Naive B cell (primary cell): ENCODE measurements at regions not wholly inside any gene's neighbourhood (a gene's known extent, or its start where the extent isn't known, plus 50 kb on each side); places are given as distances from the start of the nearest gene placed in this dataset.
A peak's percentile ranks its signal among the peaks of the same experiment; 100 is the strongest.

Experiments
- ATAC-seq, 2 donors: fragments of 150-1000 bp; cut with Tn5 transposase; 2 replicates each; pipeline ENCODE4 v1.10.0; 2021; ENCODE audit warnings: low read depth in 2 of 2, mild to moderate bottlenecking in 2 of 2, moderate library complexity in 2 of 2
- DNase-seq: peaks from one replicate; pipeline ENCODE4 v3.0.0; 2022
- H3K27ac Mint-ChIP-seq, 6 donors: one replicate each; pipeline ENCODE4 v1.8.0; 2020 to 2022; ENCODE audit warnings: mild to moderate bottlenecking in 6 of 6, mixed read lengths in 6 of 6, moderate library complexity in 5 of 6, inconsistent platforms in 2 of 6
- H3K27me3 Mint-ChIP-seq, 3 donors: one replicate each; pipeline ENCODE4 v1.8.0; 2021 to 2022; ENCODE audit warnings: mixed read lengths in 3 of 3, mild to moderate bottlenecking in 1 of 3
- H3K36me3 Mint-ChIP-seq, 2 donors: one replicate each; pipeline ENCODE4 v1.8.0; 2020 to 2022; ENCODE audit warnings: mixed read lengths in 2 of 2, inconsistent platforms in 1 of 2, mild to moderate bottlenecking in 1 of 2
- H3K4me1 Mint-ChIP-seq, 3 donors: one replicate each; pipeline ENCODE4 v1.8.0; 2020 to 2022; ENCODE audit warnings: mixed read lengths in 3 of 3, inconsistent platforms in 1 of 3, mild to moderate bottlenecking in 1 of 3, moderate library complexity in 1 of 3
- H3K4me3 Mint-ChIP-seq, 8 donors: one replicate each; pipeline ENCODE4 v1.8.0; 2020 to 2022; ENCODE audit warnings: mild to moderate bottlenecking in 8 of 8, mixed read lengths in 8 of 8, moderate library complexity in 8 of 8, inconsistent platforms in 2 of 8
- H3K9me3 Mint-ChIP-seq, 7 donors: one replicate each; pipeline ENCODE4 v1.8.0; 2020 to 2022; ENCODE audit warnings: mixed read lengths in 7 of 7, mild to moderate bottlenecking in 5 of 7, inconsistent platforms in 2 of 7, moderate library complexity in 1 of 7

DNA sequence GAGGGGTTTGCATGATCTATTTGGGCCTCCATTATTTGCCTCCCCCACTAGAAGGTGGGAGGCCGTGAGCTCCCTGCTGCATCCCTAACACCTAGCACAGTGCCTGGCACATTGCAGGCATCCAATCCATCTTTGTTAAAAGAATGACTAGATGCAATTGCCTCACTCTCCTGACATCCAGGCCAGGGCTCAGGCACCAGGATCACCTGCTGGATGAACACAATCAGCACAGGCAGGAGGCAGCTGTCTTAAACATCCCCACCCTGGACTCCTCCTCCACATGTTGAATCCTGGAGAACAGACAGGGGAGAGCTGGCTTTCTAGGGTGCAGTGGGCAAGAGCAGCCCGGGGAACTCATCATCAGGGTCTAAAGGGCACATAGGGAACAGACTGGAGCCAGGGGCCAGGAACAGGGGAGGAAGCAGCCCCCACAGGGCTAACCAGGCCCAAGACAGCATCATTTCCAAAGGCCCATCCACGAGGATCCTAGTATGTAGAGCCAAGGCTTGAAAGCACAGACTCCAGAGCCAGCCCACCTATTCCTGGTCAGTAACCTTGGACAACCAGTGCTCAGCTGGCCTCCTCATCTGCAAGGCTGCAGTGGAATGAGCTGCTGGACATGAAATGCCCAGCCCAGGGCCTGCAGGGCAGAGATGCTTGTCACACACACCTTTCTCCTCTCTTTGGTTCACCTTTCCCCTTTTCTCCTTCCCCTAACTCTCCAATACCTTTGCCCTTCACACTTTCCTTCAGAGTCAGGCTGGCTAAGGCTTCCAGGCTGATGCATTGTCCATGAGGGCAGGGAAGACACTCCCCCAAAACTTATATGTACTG lies 254.4 kb upstream of the TLE3 start:
- no peak for DNase-seq
- peaks cover 0 to 28% (median 18%) of the 10 kb centered on the region in 3 donors for H3K27me3 Mint-ChIP-seq
- H3K4me1 Mint-ChIP-seq: peaks cover 21 to 28% (median 22%) of the 10 kb centered on the region in 3 donors
- H3K4me3 Mint-ChIP-seq: no peak overlapping the region
- no peaks in the 10 kb centered on the region for H3K36me3 Mint-ChIP-seq
- no peak for ATAC-seq
- peak overlapping the region in 2 of 6 donors; percentile 29 for H3K27ac Mint-ChIP-seq
- peaks cover 0 to 2% (median 0%) of the 10 kb centered on the region in 7 donors for H3K9me3 Mint-ChIP-seq

DNA sequence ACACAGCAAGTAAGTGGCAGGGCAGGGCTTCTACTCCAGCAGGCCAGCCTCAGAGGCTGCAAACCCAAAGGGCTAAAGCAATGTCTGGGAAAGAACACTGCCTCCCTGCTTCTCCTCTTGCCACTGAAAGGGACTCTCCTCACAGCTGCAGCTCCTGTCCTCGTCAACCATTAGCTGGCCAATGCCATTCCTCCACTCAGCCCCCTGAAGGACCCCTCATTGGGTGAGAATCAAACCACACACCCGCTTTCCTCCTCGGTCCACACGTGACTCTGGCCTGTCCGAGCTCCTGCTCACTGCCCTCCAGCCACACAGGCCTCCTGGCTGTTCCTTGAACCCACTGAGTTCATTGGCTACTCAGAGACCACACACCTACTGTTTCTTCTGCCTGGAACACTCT lies 253.7 kb upstream of the TLE3 start:
- DNase-seq: no peak
- Mint-ChIP-seq H3K27me3 (peaks cover 0 to 28% (median 18%) of the 10 kb centered on the region in 3 donors), H3K27ac (no peak overlapping the region), H3K36me3 (no peaks in the 10 kb centered on the region), H3K4me3 (no peak overlapping the region), H3K9me3 (peaks cover 0 to 2% (median 0%) of the 10 kb centered on the region in 7 donors), H3K4me1 (peaks cover 21 to 28% (median 22%) of the 10 kb centered on the region in 3 donors)
- no peak for ATAC-seq

- H3K9me3 Mint-ChIP-seq: peaks cover 0 to 2% (median 0%) of the 10 kb centered on the region in 7 donors
- H3K4me1 Mint-ChIP-seq: peaks cover 12 to 23% (median 19%) of the 10 kb centered on the region in 3 donors
- H3K4me3 Mint-ChIP-seq: peak overlapping the region in 1 of 8 donors; percentile 50
- peaks cover 0 to 22% (median 19%) of the 10 kb centered on the region in 3 donors for H3K27me3 Mint-ChIP-seq
- no peaks in the 10 kb centered on the region for H3K36me3 Mint-ChIP-seq
- ATAC-seq: peak; percentile 38 to 41
- peak overlapping the region in 2 of 6 donors; percentile 3 to 66 for H3K27ac Mint-ChIP-seq
- no peak for DNase-seq
Observed at GRCh38 chr15:70348581-70349344, 251.0 kb upstream of the TLE3 start.

- no peak for ATAC-seq
- H3K4me3 Mint-ChIP-seq: no peak overlapping the region
- peaks cover 12 to 23% (median 19%) of the 10 kb centered on the region in 3 donors for H3K4me1 Mint-ChIP-seq
- peaks cover 0 to 21% (median 19%) of the 10 kb centered on the region in 3 donors for H3K27me3 Mint-ChIP-seq
- peak overlapping the region in 1 of 6 donors; percentile 30 for H3K27ac Mint-ChIP-seq
- DNase-seq: no peak
- peaks cover 0 to 1% (median 0%) of the 10 kb centered on the region in 7 donors for H3K9me3 Mint-ChIP-seq
- H3K36me3 Mint-ChIP-seq: no peaks in the 10 kb centered on the region
Observed at GRCh38 chr15:70348226-70348543, 250.5 kb upstream of the TLE3 start.

- no peak for ATAC-seq
- H3K4me1 Mint-ChIP-seq: peaks cover 12 to 23% (median 19%) of the 10 kb centered on the region in 3 donors
- H3K27me3 Mint-ChIP-seq: peaks cover 0 to 19% (median 18%) of the 10 kb centered on the region in 3 donors
Observed at GRCh38 chr15:70347321-70348225, 249.9 kb upstream of the TLE3 start.

DNA sequence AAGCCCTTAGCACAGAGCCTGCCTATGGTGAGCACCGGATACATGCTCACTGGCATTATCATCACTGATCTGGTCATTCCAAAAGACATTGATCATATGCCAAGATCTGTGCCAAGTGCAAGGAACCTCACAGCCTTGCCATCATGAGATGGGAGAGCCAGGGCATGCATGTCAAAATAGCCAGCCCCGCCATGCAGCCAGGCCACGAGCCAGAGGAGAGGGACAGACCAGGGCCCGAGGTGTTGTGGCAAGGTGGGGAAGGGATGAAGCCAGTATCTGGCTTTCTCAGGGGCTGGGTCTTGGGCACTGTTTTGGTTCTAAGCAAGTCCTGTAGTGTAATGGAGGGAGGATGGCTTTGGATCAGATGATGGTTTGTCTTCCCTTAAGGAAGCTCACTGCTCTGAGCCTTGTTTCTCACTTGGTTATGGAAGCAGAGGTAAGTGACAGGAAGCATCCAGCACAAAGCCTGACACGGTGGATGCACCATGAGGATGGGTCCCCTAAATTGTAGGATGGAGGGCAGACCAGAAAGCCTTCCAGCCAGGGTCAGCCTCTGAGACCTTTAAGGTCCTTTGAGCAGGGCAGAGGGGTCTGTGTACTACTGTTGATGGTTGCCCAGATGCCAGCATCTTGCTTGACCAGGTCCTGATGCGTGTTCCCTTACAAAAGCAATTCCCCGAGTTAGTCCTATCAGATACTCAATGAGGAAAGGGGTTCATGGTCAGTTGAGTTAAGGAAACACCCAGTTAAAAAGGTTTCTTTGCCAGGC lies 247.7 kb upstream of the TLE3 start:
- Mint-ChIP-seq H3K4me3 (no peak overlapping the region), H3K27ac (peak overlapping the region in 1 of 6 donors; percentile 81), H3K27me3 (peaks cover 0 to 18% (median 11%) of the 10 kb centered on the region in 3 donors), H3K36me3 (no peaks in the 10 kb centered on the region), H3K4me1 (peaks cover 12 to 19% (median 18%) of the 10 kb centered on the region in 3 donors), H3K9me3 (no peaks in the 10 kb centered on the region)
- ATAC-seq: no peak
- DNase-seq: no peak

More at GRCh38 chr15:70347321-70348225, 249.9 kb upstream of the TLE3 start:
- Mint-ChIP-seq H3K27ac (peak overlapping the region in 1 of 6 donors; percentile 30), H3K9me3 (no peaks in the 10 kb centered on the region), H3K36me3 (no peaks in the 10 kb centered on the region), H3K4me3 (no peak overlapping the region)
- no peak for DNase-seq

DNA sequence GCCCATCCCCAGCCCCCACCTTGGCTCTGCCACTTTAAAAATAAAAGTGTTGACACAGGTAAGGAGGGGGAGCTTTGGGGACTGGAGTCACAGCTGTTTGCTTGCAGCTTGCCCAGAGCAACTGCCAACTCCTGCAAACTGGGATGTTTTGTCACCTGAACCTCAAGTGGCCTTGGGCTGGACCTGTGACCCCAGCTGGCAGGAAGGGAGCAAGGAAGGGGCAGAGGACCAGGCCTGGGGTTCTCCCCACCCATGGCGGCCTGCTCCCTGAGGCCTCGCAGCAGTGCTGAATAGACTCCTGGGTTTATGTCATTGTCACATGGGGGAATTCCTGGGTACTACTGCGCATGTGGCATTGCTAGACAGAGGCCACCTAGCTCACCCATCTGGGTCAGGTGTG lies 246.9 kb upstream of the TLE3 start:
- Mint-ChIP-seq H3K9me3 (no peaks in the 10 kb centered on the region), H3K27me3 (peaks cover 0 to 18% (median 11%) of the 10 kb centered on the region in 3 donors), H3K4me1 (peaks cover 12 to 18% (median 15%) of the 10 kb centered on the region in 3 donors), H3K4me3 (no peak overlapping the region), H3K36me3 (no peaks in the 10 kb centered on the region), H3K27ac (no peak overlapping the region)
- DNase-seq: no peak
- ATAC-seq: no peak

DNA sequence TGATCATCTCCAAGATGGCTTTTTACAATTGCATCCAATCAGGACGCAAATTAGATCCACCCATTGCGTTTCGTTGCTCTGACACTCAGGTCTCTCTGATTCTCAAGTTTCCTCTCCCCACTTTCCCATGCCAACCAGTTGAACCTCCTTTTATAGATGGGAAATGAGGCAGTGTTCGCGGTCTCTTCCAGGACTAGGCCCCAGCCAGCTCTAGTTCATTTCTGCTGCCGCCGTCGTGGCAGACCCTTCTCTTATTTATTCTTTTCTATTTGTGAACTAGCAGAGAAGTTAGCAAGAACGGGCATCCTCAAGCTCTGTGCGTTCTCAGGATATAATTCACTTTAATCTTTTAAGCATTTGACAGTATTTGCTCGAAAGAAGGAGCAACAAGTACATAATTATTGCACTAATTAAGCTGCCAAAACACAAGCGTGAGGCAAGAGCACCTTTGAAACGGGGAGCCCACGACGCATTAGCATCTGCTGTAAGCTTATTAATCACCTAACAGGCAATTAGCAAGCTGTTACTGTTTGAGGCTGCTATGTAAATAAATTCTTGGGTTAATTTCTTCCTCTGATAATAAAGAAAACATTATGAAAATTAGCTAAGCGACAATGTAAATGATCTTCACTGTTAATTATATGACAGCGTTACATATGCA lies 246.4 kb upstream of the TLE3 start:
- DNase-seq (no peak), ATAC-seq (no peak)
- Mint-ChIP-seq H3K27me3 (peaks cover 0 to 18% (median 11%) of the 10 kb centered on the region in 3 donors), H3K27ac (no peak overlapping the region), H3K36me3 (no peaks in the 10 kb centered on the region), H3K9me3 (no peaks in the 10 kb centered on the region), H3K4me3 (peak overlapping the region in 1 of 8 donors; percentile 68), H3K4me1 (peaks cover 7 to 13% (median 9%) of the 10 kb centered on the region in 3 donors)

DNA sequence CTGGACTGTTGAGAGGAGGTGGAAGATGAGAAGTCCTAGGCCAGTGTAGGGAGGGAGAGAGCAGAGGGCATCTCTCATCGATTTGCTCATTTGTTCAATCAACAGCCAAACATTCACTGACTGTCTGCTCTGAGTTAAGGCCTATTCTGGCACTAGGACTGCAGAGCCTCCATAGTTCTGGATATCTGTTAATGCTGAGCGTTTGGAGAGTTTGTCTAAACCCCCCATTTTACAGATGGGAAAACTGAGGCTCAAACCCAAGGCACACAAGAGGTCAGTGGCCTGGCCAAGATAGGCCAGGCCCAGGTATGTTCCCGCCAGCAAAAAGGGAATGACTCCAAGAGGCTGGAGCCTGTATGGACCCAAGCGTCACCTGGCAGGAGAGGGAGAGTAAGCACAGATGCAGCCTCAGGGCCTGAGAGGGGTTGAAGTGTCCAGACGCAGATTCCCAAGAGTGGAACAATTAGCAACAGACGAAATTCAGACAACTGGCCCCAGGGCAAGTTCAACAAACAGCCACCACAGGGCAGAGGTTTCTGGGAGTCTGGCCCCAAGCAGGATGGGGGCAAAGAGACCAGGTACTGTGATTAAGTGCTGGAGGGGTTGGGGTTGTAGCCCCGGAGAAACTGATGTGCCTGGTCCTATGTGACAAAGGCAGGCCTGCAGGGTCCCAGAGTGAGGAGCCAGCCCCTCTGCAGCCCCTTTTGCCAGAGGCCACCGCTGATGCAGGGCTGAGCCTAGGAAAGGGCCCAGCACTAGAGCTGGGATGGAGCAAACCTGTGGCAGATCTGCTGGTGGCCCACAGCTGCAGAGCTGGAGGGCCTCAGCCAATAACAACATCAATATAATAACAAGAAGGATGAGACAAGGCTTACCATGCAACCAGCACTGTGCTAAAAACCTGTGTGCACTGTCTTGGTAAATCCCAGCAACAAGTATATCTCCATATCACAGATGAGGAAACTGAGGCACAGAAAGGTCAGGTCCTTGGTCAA lies 245.1 kb upstream of the TLE3 start:
- DNase-seq (no peak), ATAC-seq (no peak)
- Mint-ChIP-seq H3K27me3 (peaks cover 0 to 11% (median 2%) of the 10 kb centered on the region in 3 donors), H3K36me3 (no peaks in the 10 kb centered on the region), H3K4me1 (peaks cover 0 to 6% (median under 1%) of the 10 kb centered on the region in 3 donors), H3K27ac (peak overlapping the region in 2 of 6 donors; percentile 10 to 87), H3K4me3 (no peak overlapping the region), H3K9me3 (peaks cover 0 to 1% (median 0%) of the 10 kb centered on the region in 7 donors)

- Mint-ChIP-seq H3K27me3 (peaks cover 0 to 11% (median 0%) of the 10 kb centered on the region in 3 donors), H3K27ac (peak overlapping the region in 1 of 6 donors; percentile 10), H3K4me3 (no peak overlapping the region), H3K9me3 (peaks cover 0 to 1% (median 0%) of the 10 kb centered on the region in 7 donors), H3K4me1 (peaks cover 0 to 12% (median 0%) of the 10 kb centered on the region in 3 donors), H3K36me3 (no peaks in the 10 kb centered on the region)
- ATAC-seq: no peak
- DNase-seq: no peak
Observed at GRCh38 chr15:70342141-70342540, 244.4 kb upstream of the TLE3 start.

GRCh38 chr15:70341566-70341965 lies 243.8 kb upstream of the TLE3 start:
- H3K27me3 Mint-ChIP-seq: peaks cover 0 to 11% (median 0%) of the 10 kb centered on the region in 3 donors
- H3K27ac Mint-ChIP-seq: no peak overlapping the region
- peaks cover 0 to 2% (median 0%) of the 10 kb centered on the region in 7 donors for H3K9me3 Mint-ChIP-seq
- ATAC-seq (no peak), DNase-seq (no peak)
- no peaks in the 10 kb centered on the region for H3K36me3 Mint-ChIP-seq
- H3K4me1 Mint-ChIP-seq: peaks cover 3 to 17% (median 4%) of the 10 kb centered on the region in 3 donors
- H3K4me3 Mint-ChIP-seq: no peak overlapping the region
